A673 (cell line): ENCODE measurements at regions not wholly inside any gene's neighbourhood (a gene's known extent, or its start where the extent isn't known, plus 50 kb on each side); places are given as distances from the start of the nearest gene placed in this dataset.

Source experiments
- BruUV-seq: library from RNA; stranded (reverse); fragments of 400-500 nt; replicated peaks from 2 replicates; lab custom pipeline; 2021; lab: Mats Ljungman, UMichigan
- CTCF ChIA-PET: fragments of 300-600 bp; sonication (Branson Sonifier 250); formaldehyde crosslinking; loops from one replicate; lab custom pipeline; 2022; ENCODE audit warnings: antibody characterized with exemption; lab: Charles Lee
- POLR2A ChIA-PET: fragments of 300-600 bp; sonication (Branson Sonifier 250); formaldehyde crosslinking; loops from one replicate; lab custom pipeline; 2022; ENCODE audit warnings: antibody characterized with exemption; ENCODE audit not compliant: low non-redundant PET; lab: Charles Lee
- DNase-seq: peaks from one replicate; pipeline ENCODE4 v3.0.0-alpha.2; 2015; ENCODE audit warnings: low spot score
- H3K27ac ChIP-seq: fragments of 200-600 bp; sonication (generic); 2 replicates; pipeline ENCODE4 v1.5.1; 2016; ENCODE audit warnings: mixed run types, low read depth, mild to moderate bottlenecking, mixed read lengths, antibody characterized with exemption, low read length; ENCODE audit not compliant: poor library complexity, severe bottlenecking
- H3K27me3 ChIP-seq: fragments of 200-600 bp; sonication (generic); replicated peaks from 2 replicates; pipeline ENCODE4 v1.6.1; 2017; ENCODE audit warnings: mixed run types, low read depth, mild to moderate bottlenecking, mixed read lengths, antibody characterized with exemption, low read length; ENCODE audit not compliant: insufficient read depth, poor library complexity
- H3K36me3 ChIP-seq: fragments of 200-600 bp; sonication (generic); 2 replicates; pipeline ENCODE4 v1.6.1; 2016; ENCODE audit warnings: mixed run types, mild to moderate bottlenecking, mixed read lengths, antibody characterized with exemption, low read length; ENCODE audit not compliant: insufficient read depth, poor library complexity, severe bottlenecking
- H3K4me1 ChIP-seq: fragments of 200-600 bp; sonication (generic); 2 replicates; pipeline ENCODE4 v1.6.1; 2017; ENCODE audit warnings: mixed run types, mild to moderate bottlenecking, mixed read lengths, antibody characterized with exemption, low read length; ENCODE audit not compliant: insufficient read depth, poor library complexity, severe bottlenecking
- H3K4me3 ChIP-seq: fragments of 200-600 bp; sonication (generic); 2 replicates; pipeline ENCODE4 v1.5.1; 2016; ENCODE audit warnings: low read depth, mixed run types, mild to moderate bottlenecking, mixed read lengths, low read length; ENCODE audit not compliant: poor library complexity, severe bottlenecking
- H3K9me3 ChIP-seq: fragments of 200-600 bp; sonication (generic); 2 replicates; pipeline ENCODE4 v1.6.1; 2016; ENCODE audit warnings: mixed run types, low read depth, mild to moderate bottlenecking, mixed read lengths, antibody characterized with exemption, low read length; ENCODE audit not compliant: poor library complexity, severe bottlenecking
- CTCF ChIP-seq: fragments of 300-800, 200-600 bp; sonication (generic); conservative IDR thresholded peaks from 2 replicates; pipeline ENCODE4 v1.5.1; 2017; ENCODE audit warnings: low read depth, mild to moderate bottlenecking, antibody characterized with exemption, low read length, moderate library complexity, mixed read lengths
- EZH2 ChIP-seq: fragments of 200-600 bp; sonication (generic); IDR thresholded peaks from 2 replicates; pipeline ENCODE4 v1.6.1; 2017; ENCODE audit warnings: borderline replicate concordance, low read depth, mild to moderate bottlenecking, mixed read lengths, antibody characterized with exemption, low read length; ENCODE audit not compliant: poor library complexity, severe bottlenecking
- intact Hi-C: fragments of 100-400 bp; cut with micrococcal nuclease; formaldehyde crosslinking; loops from one replicate; pipeline ENCODE4 v1.10.0; 2022; ENCODE audit not compliant: unreplicated experiment

DNA sequence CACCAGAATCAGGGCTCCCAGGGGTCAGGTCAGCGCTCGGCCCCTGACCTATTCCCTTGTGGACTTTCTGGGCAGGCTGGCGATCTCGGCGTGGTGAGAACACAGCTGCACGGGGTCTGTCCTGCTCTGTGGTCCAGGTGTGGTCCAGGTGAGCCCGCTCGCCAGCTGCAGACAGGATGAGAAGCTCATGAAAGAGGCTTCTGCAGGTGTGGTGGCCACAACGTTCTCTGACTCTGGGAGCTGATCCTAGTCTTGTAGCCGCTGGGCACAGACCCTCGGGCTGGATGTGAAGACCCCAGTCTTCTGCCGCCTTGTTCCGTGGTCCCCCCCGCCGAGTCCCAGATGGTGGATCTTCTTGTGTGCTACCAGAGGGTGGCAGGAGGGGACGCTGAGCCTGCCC lies 129.7 kb downstream of the RTP5 start:
- no peaks in the 10 kb centered on the region for H3K27me3 ChIP-seq
- no peak overlapping the region for H3K27ac ChIP-seq
- intact Hi-C loops, result no loop called here
- no peak overlapping the region for H3K4me3 ChIP-seq
- H3K9me3 ChIP-seq, result no peaks in the 10 kb centered on the region
- TF ChIP-seq EZH2 (no peak), CTCF (no peak)
- ChIA-PET POLR2A (no interaction called here), CTCF (no interaction called here)
- DNase-seq, result no peak
- no peaks in the 10 kb centered on the region for H3K36me3 ChIP-seq
- H3K4me1 ChIP-seq, result no peaks in the 10 kb centered on the region
- BruUV-seq, result no TSS peak

DNA sequence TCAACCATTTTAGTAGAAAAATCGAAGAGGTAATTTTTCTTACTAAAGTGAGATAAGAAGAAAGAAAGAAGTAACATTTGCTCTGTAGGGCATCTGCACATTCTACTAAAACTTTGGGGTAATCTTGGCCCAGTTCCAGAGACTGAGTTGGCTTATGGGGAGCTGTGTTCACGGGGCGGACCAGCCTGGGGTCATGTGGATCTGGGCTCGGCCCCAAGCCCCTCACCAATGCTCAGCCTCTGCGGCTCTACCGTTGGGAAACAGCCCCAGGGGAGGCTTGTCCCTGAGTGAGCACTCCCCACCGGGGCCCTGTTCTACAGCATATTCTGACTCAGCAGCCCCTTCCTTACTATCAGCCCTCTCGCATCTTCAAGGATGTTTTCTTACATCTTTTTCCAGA lies 132.3 kb downstream of the RTP5 start:
- POLR2A ChIA-PET, result no interaction called here
- Histone ChIP-seq H3K4me3 (no peak overlapping the region), H3K9me3 (no peaks in the 10 kb centered on the region), H3K27ac (no peak overlapping the region), H3K36me3 (no peaks in the 10 kb centered on the region), H3K27me3 (no peaks in the 10 kb centered on the region), H3K4me1 (no peaks in the 10 kb centered on the region)
- no peak for DNase-seq
- CTCF ChIA-PET, result no interaction called here
- no TSS peak for BruUV-seq
- no peak for TF ChIP-seq CTCF
- no peak for TF ChIP-seq EZH2
- intact Hi-C loops, result no loop called here

DNA sequence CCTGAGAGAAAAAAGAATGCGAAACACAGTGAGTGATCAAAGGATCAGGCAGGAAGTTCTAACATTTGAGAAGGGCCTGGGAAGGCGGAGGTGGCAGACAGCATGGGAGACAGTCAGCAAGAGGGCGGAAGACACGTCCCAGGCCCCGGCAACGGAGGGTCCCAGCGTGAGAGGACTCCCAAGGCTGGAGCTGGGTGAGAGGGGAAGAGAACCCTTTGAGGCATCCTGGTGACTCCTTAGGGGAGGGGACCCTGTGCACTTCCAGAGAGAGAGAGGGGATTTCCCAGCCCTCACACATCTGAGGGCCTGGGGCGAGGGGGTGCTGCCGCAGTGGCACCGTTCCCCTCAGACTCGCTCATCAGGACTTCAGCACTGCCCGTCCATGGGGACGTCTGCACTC lies 133.4 kb downstream of the RTP5 start:
- H3K27me3 ChIP-seq, result no peaks in the 10 kb centered on the region
- DNase-seq, result no peak
- CTCF ChIA-PET, result no interaction called here
- H3K4me1 ChIP-seq, result no peaks in the 10 kb centered on the region
- no peaks in the 10 kb centered on the region for H3K9me3 ChIP-seq
- no peak overlapping the region for H3K27ac ChIP-seq
- no peak for TF ChIP-seq CTCF
- TF ChIP-seq EZH2, result no peak
- intact Hi-C loops, result no loop called here
- no peak overlapping the region for H3K4me3 ChIP-seq
- no peaks in the 10 kb centered on the region for H3K36me3 ChIP-seq
- POLR2A ChIA-PET, result no interaction called here
- BruUV-seq, result no TSS peak
